ENCODE measurements at regions not wholly inside any gene's neighbourhood (a gene's known extent, or its start where the extent isn't known, plus 50 kb on each side); places are given as distances from the start of the nearest gene placed in this dataset.

- no peak for DNase-seq (ENCODE audit: low spot score)
These were observed 969.5 kb upstream of the B3GALT2 start for GRCh38 chr1:194155962-194156361.

DNA sequence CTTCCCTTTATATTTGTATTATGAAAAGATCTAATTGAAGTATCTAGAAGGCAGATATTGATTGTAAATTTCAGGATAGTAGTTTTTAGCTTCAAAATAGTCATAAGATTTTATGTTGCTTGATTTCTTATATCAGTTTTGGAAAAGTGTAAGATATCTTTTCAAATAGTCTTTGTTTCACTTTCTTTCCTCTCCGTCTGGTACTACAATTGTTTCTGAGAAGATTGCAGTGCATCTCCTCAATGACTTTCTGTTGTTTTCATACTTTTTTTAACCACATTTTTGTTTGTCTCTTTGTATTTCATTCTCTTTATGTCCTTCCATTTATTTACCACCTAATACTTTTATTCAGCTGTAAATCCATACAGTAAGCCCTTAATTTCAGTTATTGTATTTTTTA lies 964.6 kb upstream of the B3GALT2 start:
- DNase-seq (ENCODE audit: low spot score) = no peak

DNA sequence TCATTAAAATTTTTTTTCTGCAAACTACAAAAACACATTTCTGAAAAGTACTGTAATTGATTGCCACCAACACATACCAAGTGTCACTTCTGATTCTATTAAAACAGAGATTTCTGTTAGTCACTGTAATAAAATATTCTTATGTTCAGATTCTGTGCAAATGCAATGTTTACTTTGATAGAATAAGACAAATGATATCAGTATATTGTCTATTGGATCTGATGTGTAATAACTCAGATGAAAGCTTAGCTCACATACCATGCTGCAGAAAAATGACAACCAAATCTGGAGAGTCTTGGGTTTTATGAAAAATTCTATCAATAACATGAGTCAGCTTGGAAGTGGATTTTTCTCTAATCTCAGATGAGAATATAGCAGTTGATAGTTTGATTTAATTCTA lies 963.8 kb upstream of the B3GALT2 start:
- DNase-seq (ENCODE audit: low spot score) = no peak

GRCh38 chr1:194133152-194133551 lies 946.7 kb upstream of the B3GALT2 start:
- no peak for DNase-seq (ENCODE audit: low spot score)

GRCh38 chr1:194118086-194118485 lies 931.7 kb upstream of the B3GALT2 start:
- no peak for DNase-seq (ENCODE audit: low spot score)

DNA sequence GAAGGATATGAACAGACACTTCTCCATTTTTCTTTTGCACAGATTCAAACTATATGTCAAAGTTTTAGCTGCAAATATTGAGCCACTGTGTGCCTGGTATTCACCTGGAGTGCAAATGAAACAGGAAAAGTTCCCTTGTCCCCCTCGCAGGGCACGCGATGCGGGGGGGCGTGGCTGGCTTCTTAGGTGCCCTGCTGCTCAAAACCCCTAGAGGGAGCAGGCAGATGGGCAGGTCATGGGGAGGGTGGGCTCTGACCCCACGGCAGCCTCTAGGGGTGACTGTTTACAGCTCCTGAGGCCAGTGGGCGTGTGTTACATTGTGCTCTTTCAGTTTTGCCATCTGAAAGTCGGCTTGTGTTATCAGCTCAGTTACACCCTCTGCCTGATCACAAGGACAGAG lies 931.2 kb upstream of the B3GALT2 start:
- no peak for DNase-seq (ENCODE audit: low spot score)

DNA sequence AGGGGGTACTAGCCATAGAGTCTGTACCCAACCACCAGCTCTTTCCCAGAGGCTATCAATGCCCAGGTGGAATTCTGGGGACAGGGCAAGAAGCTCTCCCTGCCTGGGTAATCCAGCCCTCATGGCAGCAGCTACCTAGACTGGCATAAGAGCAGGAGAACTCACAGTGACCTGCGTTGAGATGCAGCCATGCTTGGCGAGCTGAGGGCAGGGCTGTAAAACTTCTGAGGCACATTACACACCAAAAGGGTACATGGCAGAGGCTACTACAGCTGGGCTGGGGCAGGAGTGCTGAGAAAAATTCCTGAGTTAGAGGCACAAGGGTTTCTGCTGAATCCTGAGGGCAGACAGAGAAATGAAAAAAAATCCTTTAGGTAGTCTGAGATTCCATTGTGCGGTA lies 927.9 kb upstream of the B3GALT2 start:
- no peak for DNase-seq (ENCODE audit: low spot score)

- no peak for DNase-seq (ENCODE audit: low spot score)
These were observed 919.0 kb upstream of the B3GALT2 start for GRCh38 chr1:194105381-194105780.

- no peak for DNase-seq (ENCODE audit: low spot score)
These were observed 917.9 kb upstream of the B3GALT2 start for GRCh38 chr1:194104247-194104844.

- no peak for DNase-seq (ENCODE audit: low spot score)
These were observed 917.3 kb upstream of the B3GALT2 start for GRCh38 chr1:194103516-194104246.

DNA sequence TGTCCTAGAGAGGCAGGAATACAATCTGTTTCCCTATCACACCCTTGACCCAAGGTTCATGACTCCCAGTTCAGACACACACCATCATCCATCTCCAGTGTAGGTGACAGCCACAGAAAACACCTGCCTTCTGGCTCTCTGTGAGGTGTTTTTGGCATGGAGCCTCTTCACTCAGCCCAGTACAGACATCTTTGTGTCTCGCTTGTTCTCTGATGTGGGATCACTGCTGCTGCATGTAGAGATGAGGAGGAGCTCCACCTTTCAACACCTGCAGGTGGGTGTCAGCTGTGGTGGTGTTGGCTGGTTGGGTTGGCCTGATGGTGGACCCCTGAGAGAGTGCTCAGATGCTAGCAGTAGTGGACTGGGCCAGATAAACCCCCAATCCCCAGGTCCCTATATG lies 916.7 kb upstream of the B3GALT2 start:
- no peak for DNase-seq (ENCODE audit: low spot score)

DNA sequence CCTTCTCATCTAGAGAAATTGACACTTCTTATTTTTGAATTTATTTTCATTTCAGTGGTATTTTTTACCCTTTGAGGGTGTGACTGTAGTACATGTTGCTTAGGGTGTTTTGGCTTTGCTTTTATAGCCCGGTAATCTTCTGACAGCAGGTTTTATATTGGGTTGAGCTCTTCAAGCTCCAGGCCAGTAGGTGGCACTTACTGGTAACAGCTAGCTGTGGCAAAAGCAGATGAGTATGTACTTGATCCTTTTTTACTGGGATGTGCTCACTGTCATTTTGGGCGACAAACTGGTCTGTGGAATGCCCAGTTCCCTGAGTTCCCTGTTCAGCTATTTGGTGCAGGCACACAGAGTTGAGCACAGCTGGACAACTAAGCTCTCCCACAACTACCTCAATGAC lies 916.2 kb upstream of the B3GALT2 start:
- no peak for DNase-seq (ENCODE audit: low spot score)

GRCh38 chr1:194084755-194085154 lies 898.3 kb upstream of the B3GALT2 start:
- no peak for DNase-seq (ENCODE audit: low spot score)

DNA sequence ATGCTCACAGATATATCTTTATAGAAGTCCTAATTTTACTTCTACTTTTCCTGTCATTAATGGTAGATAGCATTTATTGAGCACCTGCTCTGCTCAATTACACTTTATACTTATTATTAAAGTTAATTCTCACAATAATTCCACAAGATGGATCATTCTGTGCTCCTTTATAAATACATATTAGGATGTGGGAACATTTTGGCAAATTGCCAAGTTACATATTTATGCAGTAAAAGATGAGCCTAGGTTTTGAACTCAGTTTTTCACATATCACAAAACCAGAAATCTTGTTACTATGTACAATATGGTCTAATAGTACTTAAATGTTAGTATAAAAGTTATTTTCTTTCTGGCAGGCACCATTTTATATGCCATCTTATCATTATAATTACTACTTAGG lies 895.0 kb upstream of the B3GALT2 start:
- no peak for DNase-seq (ENCODE audit: low spot score)

DNA sequence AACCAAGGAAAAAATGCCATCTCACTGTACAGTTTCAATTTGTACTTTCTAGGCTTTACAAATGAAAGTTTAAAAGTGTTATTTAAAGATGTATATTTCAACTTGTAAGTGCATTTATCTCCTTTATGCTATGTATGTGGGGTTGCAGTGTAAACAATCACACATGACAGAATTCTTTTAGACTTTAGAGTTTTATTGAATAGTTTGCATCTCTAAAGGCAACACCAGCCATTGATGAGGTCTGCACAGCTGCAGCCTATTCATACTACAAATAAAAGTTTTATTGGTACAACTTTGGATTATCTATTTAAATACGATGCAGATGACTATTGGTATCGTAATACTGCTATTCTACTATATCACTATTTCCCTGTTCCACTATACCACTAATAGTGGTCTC lies 894.4 kb upstream of the B3GALT2 start:
- DNase-seq (ENCODE audit: low spot score) = no peak

DNA sequence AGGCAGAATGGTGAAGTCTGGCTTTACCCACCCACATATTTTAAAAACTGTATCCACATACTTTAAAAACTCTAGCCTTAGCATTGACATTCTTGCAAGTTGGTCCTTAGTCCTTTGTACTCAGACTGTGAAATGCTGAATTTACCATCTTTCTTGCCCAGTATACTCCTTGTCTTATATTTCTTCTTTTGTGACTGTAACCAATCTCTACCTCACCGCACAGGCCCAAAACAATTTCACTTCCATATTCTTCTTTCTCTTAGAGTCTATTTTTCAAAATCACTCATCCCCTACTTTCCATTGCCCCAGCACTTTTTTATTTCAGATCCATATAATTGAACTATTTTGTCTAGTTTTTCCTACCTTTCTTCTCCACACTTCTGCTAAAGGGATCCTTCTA lies 892.4 kb upstream of the B3GALT2 start:
- DNase-seq (ENCODE audit: low spot score) = no peak

- no peak for DNase-seq (ENCODE audit: low spot score)
These were observed 890.2 kb upstream of the B3GALT2 start for GRCh38 chr1:194076646-194077045.

GRCh38 chr1:194073833-194074232 lies 887.4 kb upstream of the B3GALT2 start:
- no peak for DNase-seq (ENCODE audit: low spot score)

DNA sequence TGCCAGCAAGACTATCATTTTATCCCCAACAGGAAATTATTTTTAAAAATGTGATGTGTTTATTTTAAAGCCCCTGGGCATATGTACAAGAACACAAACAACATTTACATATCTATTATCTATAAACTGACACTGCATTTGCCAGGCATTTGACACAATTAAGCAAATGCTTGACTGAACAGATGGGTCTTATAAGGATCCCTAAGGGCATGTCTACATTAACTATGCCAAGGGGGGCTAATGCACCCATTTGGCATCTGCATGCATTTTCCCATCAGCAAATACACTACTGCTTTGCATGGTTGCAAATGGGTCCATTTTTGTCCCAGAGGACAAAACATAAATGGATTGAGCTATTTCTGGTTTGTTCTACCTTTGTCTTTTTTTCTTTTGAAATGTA lies 884.8 kb upstream of the B3GALT2 start:
- no peak for DNase-seq (ENCODE audit: low spot score)

DNA sequence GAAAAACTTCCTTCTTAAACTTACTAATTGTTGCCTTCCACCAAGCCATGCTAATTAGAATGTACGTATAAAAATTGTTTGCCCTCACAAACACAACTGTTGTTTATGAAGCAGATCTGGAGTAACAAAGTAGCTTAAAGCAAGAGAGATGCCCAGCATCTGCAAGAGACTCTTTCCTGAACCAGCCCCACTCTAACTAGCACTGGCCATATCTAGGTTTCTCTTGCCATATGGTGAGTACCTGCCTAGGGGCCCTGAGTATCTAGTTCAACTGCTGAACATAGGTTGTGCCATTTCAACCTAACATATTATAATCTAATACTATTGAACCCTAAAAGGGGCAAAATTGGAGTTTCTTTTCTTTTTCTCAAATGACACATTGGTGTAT lies 883.4 kb upstream of the B3GALT2 start:
- DNase-seq (ENCODE audit: low spot score) = no peak

GRCh38 chr1:194069168-194069830 lies 882.9 kb upstream of the B3GALT2 start:
- DNase-seq (ENCODE audit: low spot score) = no peak

DNA sequence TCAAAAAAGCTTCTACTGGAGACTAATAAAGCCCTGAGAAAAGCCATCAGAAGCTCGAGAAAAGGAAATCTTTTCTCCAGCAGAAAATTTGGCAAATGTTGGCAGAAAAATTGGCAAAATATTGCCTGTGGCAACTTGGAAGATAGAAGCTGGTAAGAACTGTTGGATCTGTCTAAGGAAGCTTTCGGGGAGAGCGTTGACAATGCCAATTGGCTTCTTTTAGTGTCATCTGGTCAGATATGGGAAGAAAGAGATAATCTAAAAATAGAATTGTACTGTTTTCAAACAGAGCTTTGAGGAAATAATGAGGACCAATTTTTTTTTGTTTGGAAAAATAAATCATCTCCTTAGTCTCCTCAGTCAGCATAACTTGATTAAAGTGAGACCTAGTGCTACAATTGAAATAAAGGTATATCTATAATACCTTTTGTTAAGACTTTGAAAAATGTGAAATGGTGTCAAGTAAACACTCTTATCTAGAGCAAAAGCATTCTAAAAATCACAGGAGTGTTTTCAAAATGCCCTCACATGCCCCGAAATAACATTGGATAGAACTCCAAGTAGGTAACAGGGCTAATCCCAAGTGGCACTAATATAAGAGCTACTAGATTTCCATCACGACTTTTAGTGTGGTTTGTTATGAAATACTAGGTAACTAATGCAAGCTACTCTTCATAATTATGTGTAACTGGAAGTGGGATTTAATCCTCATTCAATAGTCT lies 882.2 kb upstream of the B3GALT2 start:
- DNase-seq (ENCODE audit: low spot score) = no peak

GRCh38 chr1:194067772-194068171 lies 881.4 kb upstream of the B3GALT2 start:
- DNase-seq (ENCODE audit: low spot score) = no peak
